ENCODE measurements at regions not wholly inside any gene's neighbourhood (a gene's known extent, or its start where the extent isn't known, plus 50 kb on each side); places are given as distances from the start of the nearest gene placed in this dataset.

DNA sequence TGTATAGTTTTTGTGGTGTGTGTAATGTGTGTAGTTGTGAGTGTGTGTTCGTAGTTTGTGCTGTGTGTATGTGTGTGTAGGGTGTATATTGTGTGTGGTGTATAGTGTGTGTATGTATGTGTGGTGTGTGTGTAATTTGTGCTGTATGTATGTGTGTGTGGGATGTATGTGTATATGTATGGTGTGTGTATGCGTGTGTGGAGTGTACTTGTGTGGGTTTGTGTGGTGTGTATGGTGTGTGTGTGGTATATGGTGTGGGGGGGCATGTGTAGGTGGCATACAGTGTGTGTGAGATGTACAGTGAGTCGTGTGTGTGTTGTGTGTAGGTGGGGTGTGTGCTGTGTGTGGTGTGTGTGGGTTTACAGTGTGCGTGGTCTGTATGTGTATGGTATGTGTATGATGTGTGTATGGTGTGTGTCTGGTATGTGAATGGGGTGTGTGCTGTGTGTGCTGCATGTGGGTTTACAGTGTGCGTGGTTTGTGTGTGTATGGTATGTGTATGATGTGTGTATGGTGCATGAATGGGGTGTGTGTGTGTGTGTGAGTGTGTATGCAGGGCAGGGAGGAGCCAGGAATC is 125.2 kb downstream of the GADD45G start:
- H3K4me3 ChIP-seq = no peak overlapping the region
- H3K9me3 ChIP-seq = no peaks in the 10 kb centered on the region
- no peak for DNase-seq
- TF ChIP-seq, protein P1, sequence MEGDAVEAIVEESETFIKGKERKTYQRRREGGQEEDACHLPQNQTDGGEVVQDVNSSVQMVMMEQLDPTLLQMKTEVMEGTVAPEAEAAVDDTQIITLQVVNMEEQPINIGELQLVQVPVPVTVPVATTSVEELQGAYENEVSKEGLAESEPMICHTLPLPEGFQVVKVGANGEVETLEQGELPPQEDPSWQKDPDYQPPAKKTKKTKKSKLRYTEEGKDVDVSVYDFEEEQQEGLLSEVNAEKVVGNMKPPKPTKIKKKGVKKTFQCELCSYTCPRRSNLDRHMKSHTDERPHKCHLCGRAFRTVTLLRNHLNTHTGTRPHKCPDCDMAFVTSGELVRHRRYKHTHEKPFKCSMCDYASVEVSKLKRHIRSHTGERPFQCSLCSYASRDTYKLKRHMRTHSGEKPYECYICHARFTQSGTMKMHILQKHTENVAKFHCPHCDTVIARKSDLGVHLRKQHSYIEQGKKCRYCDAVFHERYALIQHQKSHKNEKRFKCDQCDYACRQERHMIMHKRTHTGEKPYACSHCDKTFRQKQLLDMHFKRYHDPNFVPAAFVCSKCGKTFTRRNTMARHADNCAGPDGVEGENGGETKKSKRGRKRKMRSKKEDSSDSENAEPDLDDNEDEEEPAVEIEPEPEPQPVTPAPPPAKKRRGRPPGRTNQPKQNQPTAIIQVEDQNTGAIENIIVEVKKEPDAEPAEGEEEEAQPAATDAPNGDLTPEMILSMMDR (IDR thresholded peaks at IDR 0.05) = no peak
- no peak for ATAC-seq
- H3K36me3 ChIP-seq (ENCODE audit: low read depth) = no peaks in the 10 kb centered on the region
- H3K4me1 ChIP-seq (ENCODE audit: low read depth) = peaks cover 15% of the 10 kb centered on the region
- intact Hi-C loops (cut with DNase I, micrococcal nuclease) = no loop called here

DNA sequence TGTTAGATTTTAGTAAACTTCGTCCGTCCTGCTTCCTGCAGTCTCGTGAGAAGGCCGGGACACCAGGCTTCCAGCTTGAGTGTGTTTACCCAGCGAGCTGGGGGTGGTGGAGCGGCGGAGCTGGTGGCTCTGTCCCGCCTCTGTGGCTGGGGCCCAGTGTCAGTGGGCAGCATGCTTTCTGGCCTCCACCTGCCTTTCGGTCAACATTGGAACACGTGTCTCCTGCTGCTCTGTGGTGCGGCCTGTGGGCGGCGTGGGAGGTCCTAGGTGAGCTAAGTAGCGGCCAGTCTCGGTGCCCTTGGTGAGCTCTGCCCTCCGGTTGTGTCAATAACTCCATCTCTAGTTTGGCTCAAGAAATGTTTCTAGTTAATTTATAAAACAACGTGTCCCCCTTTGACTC is 125.9 kb downstream of the GADD45G start:
- peak; percentile 20 for ATAC-seq
- no peak for DNase-seq

DNA sequence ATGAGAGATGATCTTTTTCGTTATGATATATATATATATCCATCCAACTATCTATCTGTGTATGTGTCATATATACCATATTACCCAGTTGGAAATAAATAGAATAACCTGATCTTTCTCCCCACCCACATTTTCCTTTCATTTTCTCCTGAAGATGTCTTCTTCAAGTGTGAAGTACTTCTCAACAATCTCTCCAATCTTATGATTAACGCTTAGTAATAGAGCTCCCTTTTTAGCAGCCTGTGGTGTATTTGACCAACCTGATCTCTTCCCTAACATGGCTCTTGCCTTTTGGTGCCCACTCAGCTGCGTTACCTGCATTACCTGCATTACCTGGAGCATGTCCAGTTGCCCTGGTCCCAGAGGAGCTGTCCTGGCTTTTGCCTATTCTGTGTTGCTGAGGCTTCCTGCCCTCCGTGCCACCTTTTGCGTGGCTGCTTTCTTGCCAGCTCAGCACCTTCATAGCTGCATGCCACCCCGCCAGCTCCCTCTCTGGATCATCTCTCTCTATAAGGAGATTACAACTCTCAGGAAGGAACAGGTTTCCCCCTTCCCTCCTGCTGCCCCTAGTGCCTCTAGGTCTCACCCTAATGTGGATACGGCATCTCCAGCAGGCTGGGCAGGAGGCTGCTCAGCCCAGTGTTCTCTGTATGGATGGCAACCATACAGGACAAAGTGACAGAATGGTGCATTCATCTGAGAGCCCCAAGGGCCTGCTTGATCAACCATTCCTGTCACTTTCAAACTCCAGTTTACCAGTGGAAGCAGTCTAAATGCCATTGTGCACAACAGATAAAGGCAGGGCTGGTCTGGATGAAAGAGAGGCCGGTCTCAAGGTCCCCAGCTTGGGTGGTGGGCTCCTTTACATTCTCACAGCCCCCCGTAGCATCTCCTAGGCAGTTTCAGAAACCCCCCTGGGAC is 126.7 kb downstream of the GADD45G start:
- Histone ChIP-seq H3K9me3 (no peaks in the 10 kb centered on the region), H3K36me3 (ENCODE audit: low read depth) (no peaks in the 10 kb centered on the region), H3K4me3 (no peak overlapping the region), H3K4me1 (ENCODE audit: low read depth) (peaks cover 15% of the 10 kb centered on the region)
- TF ChIP-seq, protein P1 (IDR thresholded peaks at IDR 0.05) = no peak
- ATAC-seq (peak; percentile 24), DNase-seq (no peak)
- intact Hi-C loops (cut with DNase I, micrococcal nuclease) = no loop called here

More for the DNA sequence above, 125.9 kb downstream of the GADD45G start:
- TF ChIP-seq, protein P1 (IDR thresholded peaks at IDR 0.05) = no peak
- H3K9me3 ChIP-seq = no peaks in the 10 kb centered on the region
- no peak overlapping the region for H3K4me3 ChIP-seq
- H3K36me3 ChIP-seq (ENCODE audit: low read depth) = no peaks in the 10 kb centered on the region
- intact Hi-C loops (cut with DNase I, micrococcal nuclease) = no loop called here
- H3K4me1 ChIP-seq (ENCODE audit: low read depth) = peaks cover 15% of the 10 kb centered on the region

DNA sequence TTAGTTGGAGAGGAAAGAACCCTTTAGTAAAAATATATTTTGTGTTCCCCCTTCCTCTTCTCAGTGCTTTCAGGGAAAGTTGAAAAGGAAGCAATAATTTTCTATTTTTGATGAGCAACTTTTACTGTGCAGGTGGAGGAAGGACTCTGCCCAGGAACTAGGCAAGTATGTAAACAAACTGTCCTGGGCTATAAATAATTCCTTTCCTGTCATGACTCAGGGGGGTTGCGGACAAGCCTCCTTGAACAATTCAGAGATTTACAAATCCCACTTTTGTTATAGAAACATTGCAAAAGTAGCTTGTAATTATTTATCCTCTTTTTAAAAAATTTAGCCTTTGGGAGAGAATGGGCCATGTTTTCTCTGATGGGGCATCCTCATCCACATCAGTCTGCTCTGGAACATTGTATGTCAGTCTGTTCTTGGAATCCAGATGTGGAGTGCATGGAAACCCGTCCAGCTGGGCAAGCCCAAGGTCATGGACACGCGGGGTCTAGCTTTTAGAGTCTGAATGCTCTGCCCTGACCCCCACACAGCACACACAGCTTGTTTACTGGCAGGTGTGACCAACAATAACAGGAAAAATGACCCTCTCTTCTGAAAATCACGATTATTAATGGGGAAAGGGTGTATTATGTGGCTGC is 127.6 kb downstream of the GADD45G start:
- DNase-seq (peak in 1 of 3 donors; percentile 44), ATAC-seq (peak; percentile 94)
- no peaks in the 10 kb centered on the region for H3K9me3 ChIP-seq
- H3K4me1 ChIP-seq (ENCODE audit: low read depth) = peaks cover 15% of the 10 kb centered on the region
- TF ChIP-seq, protein P1 (IDR thresholded peaks at IDR 0.05) = no peak
- no peak overlapping the region for H3K4me3 ChIP-seq
- no peaks in the 10 kb centered on the region for H3K36me3 ChIP-seq (ENCODE audit: low read depth)
- intact Hi-C loops (cut with DNase I, micrococcal nuclease) = no loop called here

DNA sequence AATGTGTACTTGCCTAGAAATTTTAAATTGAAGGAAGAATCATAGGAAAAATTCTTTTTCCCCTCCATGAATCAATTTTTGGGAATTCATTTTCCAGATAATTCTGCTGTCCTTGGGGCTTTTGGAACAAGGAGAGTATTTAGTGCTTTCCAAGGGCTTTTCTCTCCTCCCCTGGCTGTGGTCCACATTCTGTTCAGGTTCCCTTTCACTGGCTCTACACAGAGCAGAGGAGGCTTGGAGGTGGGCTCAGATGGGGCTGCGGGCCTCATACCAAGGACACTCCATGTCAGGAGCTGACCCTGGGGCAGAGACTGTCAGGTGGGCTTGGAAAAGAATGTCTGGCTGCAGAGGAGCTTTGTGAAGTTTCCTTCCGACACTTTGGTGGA is 128.1 kb downstream of the GADD45G start:
- no peak overlapping the region for H3K4me3 ChIP-seq
- H3K9me3 ChIP-seq = no peaks in the 10 kb centered on the region
- intact Hi-C loops (cut with DNase I, micrococcal nuclease) = no loop called here
- no peak for DNase-seq
- H3K4me1 ChIP-seq (ENCODE audit: low read depth) = peaks cover 15% of the 10 kb centered on the region
- ATAC-seq = no peak
- H3K36me3 ChIP-seq (ENCODE audit: low read depth) = no peaks in the 10 kb centered on the region
- TF ChIP-seq, protein P1 (IDR thresholded peaks at IDR 0.05) = no peak
